ENCODE measurements at regions not wholly inside any gene's neighbourhood (a gene's known extent, or its start where the extent isn't known, plus 50 kb on each side); places are given as distances from the start of the nearest gene placed in this dataset.

GRCh38 chr7:94297397-94297838, 97.3 kb upstream of the COL1A2 start:
- Histone ChIP-seq H3K36me3 (ENCODE audit: low read depth, missing control alignments) (no peaks in the 10 kb centered on the region), H3K4me3 (no peak overlapping the region), H3K27me3 (no peaks in the 10 kb centered on the region), H3K27ac (peak overlapping the region; percentile 53 to 80), H3K4me1 (peaks cover 52% of the 10 kb centered on the region), H3K9me3 (no peaks in the 10 kb centered on the region)
- WGBS, 2 donors, result 30 to 53% methylated on average over 5 of the region's 5 CpGs
- DNase-seq, result peak; percentile 59
- intact Hi-C loops (cut with DNase I; ENCODE audit: low total_unique reads), result loop anchor here (5.0 kb wide), 1 partner anchor 100 kb away; no protein-coding TSS in a partner anchor
- no peak for TF ChIP-seq POLR2A (IDR thresholded peaks at IDR 0.05)
- TF ChIP-seq, protein P1, sequence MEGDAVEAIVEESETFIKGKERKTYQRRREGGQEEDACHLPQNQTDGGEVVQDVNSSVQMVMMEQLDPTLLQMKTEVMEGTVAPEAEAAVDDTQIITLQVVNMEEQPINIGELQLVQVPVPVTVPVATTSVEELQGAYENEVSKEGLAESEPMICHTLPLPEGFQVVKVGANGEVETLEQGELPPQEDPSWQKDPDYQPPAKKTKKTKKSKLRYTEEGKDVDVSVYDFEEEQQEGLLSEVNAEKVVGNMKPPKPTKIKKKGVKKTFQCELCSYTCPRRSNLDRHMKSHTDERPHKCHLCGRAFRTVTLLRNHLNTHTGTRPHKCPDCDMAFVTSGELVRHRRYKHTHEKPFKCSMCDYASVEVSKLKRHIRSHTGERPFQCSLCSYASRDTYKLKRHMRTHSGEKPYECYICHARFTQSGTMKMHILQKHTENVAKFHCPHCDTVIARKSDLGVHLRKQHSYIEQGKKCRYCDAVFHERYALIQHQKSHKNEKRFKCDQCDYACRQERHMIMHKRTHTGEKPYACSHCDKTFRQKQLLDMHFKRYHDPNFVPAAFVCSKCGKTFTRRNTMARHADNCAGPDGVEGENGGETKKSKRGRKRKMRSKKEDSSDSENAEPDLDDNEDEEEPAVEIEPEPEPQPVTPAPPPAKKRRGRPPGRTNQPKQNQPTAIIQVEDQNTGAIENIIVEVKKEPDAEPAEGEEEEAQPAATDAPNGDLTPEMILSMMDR (IDR thresholded peaks at IDR 0.05), result no peak

- H3K27me3 ChIP-seq, result no peaks in the 10 kb centered on the region
- no peak for DNase-seq
- no peaks in the 10 kb centered on the region for H3K9me3 ChIP-seq
- H3K27ac ChIP-seq, result peak overlapping the region; percentile 9 to 80
- no peaks in the 10 kb centered on the region for H3K36me3 ChIP-seq (ENCODE audit: low read depth, missing control alignments)
- H3K4me1 ChIP-seq, result peaks cover 62% of the 10 kb centered on the region
- intact Hi-C loops (cut with DNase I; ENCODE audit: low total_unique reads), result loop anchor here (5.0 kb wide), 1 partner anchor 98 kb away; no protein-coding TSS in a partner anchor
- 53 to 76% methylated on average over 3 of the region's 3 CpGs for WGBS, 2 donors
- H3K4me3 ChIP-seq, result no peak overlapping the region
- no peak for TF ChIP-seq POLR2A (IDR thresholded peaks at IDR 0.05)
- TF ChIP-seq, protein P1 (IDR thresholded peaks at IDR 0.05), result no peak
Observed at GRCh38 chr7:94298943-94299342, 95.8 kb upstream of the COL1A2 start.

- 53 to 68% methylated on average over 8 of the region's 8 CpGs for WGBS, 2 donors
- intact Hi-C loops (cut with DNase I; ENCODE audit: low total_unique reads), result no loop called here
- peak; percentile 29 for DNase-seq
Observed at GRCh38 chr7:94300176-94300835, 94.4 kb upstream of the COL1A2 start.

GRCh38 chr7:94301024-94301586, 93.6 kb upstream of the COL1A2 start:
- intact Hi-C loops (cut with DNase I; ENCODE audit: low total_unique reads), result no loop called here
- peak; percentile 78 for DNase-seq
- H3K9me3 ChIP-seq, result no peaks in the 10 kb centered on the region
- no peak overlapping the region for H3K4me3 ChIP-seq
- TF ChIP-seq POLR2A (IDR thresholded peaks at IDR 0.05), result no peak
- TF ChIP-seq, protein P1 (IDR thresholded peaks at IDR 0.05), result no peak
- H3K36me3 ChIP-seq (ENCODE audit: low read depth, missing control alignments), result no peaks in the 10 kb centered on the region
- WGBS, 2 donors, result 24 to 33% methylated on average over 6 of the region's 6 CpGs
- no peaks in the 10 kb centered on the region for H3K27me3 ChIP-seq
- H3K27ac ChIP-seq, result peak overlapping the region; percentile 56 to 85
- H3K4me1 ChIP-seq, result peaks cover 66% of the 10 kb centered on the region

More at GRCh38 chr7:94300176-94300835, 94.4 kb upstream of the COL1A2 start:
- H3K27ac ChIP-seq, result peak overlapping the region in 1 of 2 donors; percentile 85
- H3K36me3 ChIP-seq (ENCODE audit: low read depth, missing control alignments), result no peaks in the 10 kb centered on the region
- TF ChIP-seq POLR2A (IDR thresholded peaks at IDR 0.05), result no peak
- TF ChIP-seq, protein P1 (IDR thresholded peaks at IDR 0.05), result no peak
- no peaks in the 10 kb centered on the region for H3K27me3 ChIP-seq
- peaks cover 66% of the 10 kb centered on the region for H3K4me1 ChIP-seq
- no peaks in the 10 kb centered on the region for H3K9me3 ChIP-seq
- H3K4me3 ChIP-seq, result no peak overlapping the region

Data from testis (tissue), 2 donors.